ENCODE measurements at regions not wholly inside any gene's neighbourhood (a gene's known extent, or its start where the extent isn't known, plus 50 kb on each side); places are given as distances from the start of the nearest gene placed in this dataset.

- no peak for TF ChIP-seq POLR2A (IDR thresholded peaks at IDR 0.05; ENCODE audit: low read depth, low read length)
- no peak for TF ChIP-seq POLR2AphosphoS5 (IDR thresholded peaks at IDR 0.05; ENCODE audit: low read depth, low read length)
- no peak for TF ChIP-seq TAF1 (IDR thresholded peaks at IDR 0.05; ENCODE audit: borderline replicate concordance, low read depth, low read length)
Measured at GRCh38 chr10:117878626-117879025, 168.1 kb downstream of the RAB11FIP2 start.
